H54 (cell line): ENCODE measurements at regions not wholly inside any gene's neighbourhood (a gene's known extent, or its start where the extent isn't known, plus 50 kb on each side); places are given as distances from the start of the nearest gene placed in this dataset.

Experiments used
- DNase-seq: peaks from one replicate; pipeline ENCODE4 v3.0.0; 2011; ENCODE audit warnings: low spot score, mixed read lengths; ENCODE audit not compliant: insufficient read length
- FAIRE-seq: peaks from 3 replicates; lab custom pipeline; 2011; peaks lifted over from hg19 to GRCh38; lab: Jason Lieb, UNC
- POLR2A ChIP-seq: IDR thresholded peaks from 2 replicates; pipeline ENCODE4 v1.6.1; 2011; ENCODE audit warnings: low read depth, mild to moderate bottlenecking, low read length

GRCh38 chr3:182259579-182259978 lies 533.7 kb upstream of the ATP11B start:
- no peak for FAIRE-seq

GRCh38 chr3:182261041-182261440 lies 532.3 kb upstream of the ATP11B start:
- TF ChIP-seq POLR2A: no peak
- no peak for DNase-seq
- FAIRE-seq: no peak

More at GRCh38 chr3:182259579-182259978, 533.7 kb upstream of the ATP11B start:
- TF ChIP-seq POLR2A: no peak
- no peak for DNase-seq

GRCh38 chr3:182268711-182269110 lies 524.6 kb upstream of the ATP11B start:
- no peak for TF ChIP-seq POLR2A
- DNase-seq: no peak
- FAIRE-seq: peak; percentile 6

- DNase-seq: no peak
- no peak for TF ChIP-seq POLR2A
- no peak for FAIRE-seq
Measured at GRCh38 chr3:182276512-182276911, 516.8 kb upstream of the ATP11B start.

GRCh38 chr3:182284793-182285192 lies 508.5 kb upstream of the ATP11B start:
- DNase-seq (no peak), FAIRE-seq (no peak)
- no peak for TF ChIP-seq POLR2A

DNA sequence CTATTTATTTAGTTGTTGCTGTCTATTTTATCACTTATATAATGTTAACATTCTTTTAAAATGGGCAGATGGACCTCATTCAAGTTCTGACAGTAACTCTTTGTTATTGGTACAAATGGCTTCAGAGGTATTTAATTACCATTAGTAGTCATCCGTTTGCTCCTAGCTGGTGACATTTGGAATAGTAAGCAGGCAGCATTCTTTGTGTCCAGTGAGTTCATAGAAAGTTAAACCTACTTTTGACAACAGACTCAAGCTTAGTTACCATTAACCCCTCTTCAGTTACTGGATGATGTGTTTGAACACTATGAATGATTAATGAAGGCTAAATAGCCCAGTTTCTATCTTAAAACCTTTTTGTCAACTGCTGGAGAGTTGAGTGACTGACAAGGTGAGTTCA lies 500.7 kb upstream of the ATP11B start:
- TF ChIP-seq POLR2A: no peak
- DNase-seq (no peak), FAIRE-seq (no peak)

DNA sequence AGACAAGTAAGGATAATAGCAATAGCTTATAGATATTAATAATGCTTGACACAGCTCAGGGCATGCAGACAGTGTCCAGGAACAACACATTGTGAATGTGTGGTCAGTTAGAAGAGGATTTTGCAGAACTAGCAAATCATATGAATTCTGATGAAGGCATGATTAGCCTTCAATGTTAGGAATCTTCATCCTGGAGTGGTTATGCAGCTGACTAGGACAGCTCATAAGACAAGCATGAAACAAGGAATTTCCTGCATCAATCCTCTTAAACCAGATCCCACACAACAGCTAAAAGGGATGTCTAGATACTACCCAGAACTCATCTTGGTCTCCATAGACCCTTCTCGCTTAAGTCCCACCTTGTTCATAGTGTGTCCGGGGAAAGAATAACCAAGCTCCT lies 499.0 kb upstream of the ATP11B start:
- no peak for TF ChIP-seq POLR2A
- FAIRE-seq (peak; percentile 93), DNase-seq (peak; percentile 16)

DNA sequence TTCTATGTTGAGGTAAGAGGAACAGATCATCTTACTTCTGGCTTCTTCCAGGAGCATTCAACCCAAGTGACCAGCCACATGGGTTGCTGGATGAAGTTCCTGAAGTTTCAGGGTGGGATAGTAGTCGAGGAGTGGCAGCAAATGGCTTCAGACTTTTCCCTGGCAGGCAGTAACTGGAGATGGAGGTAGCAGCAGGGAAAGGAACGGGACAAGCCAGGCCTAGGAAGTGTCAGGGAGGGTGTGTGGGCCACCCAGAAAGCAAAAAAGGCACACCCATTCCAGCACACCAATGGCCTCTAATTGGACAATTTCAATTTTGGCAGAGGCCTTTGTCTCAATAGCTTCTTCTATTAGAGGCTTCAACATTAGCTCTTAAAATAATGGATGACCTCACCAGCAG lies 498.6 kb upstream of the ATP11B start:
- TF ChIP-seq POLR2A: no peak
- DNase-seq: no peak
- FAIRE-seq: no peak

DNA sequence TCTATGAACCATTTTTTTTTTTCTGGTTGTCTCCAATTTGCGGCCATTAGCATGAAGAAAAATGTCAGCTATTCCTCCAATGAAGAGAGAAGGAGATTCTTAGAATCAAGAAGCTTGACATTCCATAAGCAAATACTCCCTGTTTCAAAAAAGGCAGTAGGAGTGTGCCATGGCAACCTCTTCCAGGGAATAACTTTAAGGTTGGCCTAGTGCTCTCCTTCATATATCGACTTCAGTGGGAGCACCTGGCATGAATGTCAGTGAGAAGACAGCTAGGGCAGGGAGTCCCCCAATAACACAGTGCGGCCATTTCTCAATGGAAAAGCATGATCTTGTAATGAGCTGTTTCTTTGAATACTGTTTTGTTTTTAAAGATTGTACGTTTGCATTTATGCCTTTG lies 493.0 kb upstream of the ATP11B start:
- FAIRE-seq (no peak), DNase-seq (no peak)
- no peak for TF ChIP-seq POLR2A

DNA sequence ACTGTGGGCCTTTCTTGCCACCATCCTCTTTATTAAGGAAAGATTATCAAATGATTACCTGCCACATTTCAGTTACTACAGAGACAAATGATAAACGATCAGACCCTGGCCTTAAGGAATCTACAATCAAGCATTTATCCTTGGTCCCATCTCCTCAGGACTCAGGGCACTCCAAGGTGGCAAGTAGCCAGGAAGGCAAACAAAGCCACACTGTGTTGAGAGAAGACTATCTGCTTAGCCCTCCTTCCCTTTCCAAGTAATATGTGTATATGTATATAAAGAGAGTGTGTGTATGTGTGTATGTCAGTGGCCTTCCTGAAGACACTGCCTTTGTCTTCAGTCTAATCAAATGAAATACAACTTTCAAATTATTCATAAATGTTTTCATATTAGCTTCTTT lies 490.1 kb upstream of the ATP11B start:
- DNase-seq (no peak), FAIRE-seq (no peak)
- TF ChIP-seq POLR2A: no peak

- DNase-seq: no peak
- FAIRE-seq: no peak
- TF ChIP-seq POLR2A: no peak
Measured at GRCh38 chr3:182305881-182306665, 487.2 kb upstream of the ATP11B start.

DNA sequence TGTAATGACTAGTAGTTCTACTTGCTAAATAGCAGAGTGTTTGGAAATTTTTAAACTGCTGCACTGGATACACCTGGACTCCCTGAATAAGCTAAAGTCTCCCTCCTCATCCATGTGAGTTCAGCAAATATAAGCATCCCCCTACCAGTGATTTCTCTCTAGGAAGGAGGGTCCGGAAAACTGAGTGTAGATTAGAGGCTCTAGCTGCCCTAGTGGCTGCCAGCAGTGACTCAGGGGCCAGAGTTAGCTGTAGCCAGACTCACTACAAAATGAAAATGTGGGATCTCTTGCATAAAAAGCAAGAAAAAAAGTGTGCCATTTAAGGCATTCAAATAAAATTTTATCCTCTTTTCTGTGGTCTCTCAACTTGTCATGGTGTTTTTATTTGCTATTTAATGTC lies 485.0 kb upstream of the ATP11B start:
- FAIRE-seq (no peak), DNase-seq (no peak)
- no peak for TF ChIP-seq POLR2A

DNA sequence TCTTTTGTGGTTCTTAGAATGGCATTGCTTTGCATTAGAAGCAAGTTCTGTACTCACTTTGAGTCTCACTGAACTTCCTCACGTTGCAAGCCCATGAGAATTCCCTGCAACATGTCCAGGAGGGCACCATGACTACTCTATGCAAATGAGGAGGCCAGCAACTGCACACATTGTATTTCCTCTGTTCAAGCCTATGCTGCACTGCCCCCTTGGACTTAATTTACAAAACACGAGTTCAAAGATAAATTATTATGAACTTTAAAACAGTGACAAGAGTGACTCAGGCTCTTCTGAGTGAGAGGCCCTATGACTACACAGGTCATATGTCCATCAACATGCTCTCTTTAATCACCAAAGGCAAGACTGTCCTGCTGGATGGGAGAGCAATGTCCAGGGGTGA lies 484.2 kb upstream of the ATP11B start:
- DNase-seq (no peak), FAIRE-seq (peak; percentile 75)
- no peak for TF ChIP-seq POLR2A

GRCh38 chr3:182315313-182315712 lies 478.0 kb upstream of the ATP11B start:
- DNase-seq: no peak
- no peak for TF ChIP-seq POLR2A
- FAIRE-seq: no peak

DNA sequence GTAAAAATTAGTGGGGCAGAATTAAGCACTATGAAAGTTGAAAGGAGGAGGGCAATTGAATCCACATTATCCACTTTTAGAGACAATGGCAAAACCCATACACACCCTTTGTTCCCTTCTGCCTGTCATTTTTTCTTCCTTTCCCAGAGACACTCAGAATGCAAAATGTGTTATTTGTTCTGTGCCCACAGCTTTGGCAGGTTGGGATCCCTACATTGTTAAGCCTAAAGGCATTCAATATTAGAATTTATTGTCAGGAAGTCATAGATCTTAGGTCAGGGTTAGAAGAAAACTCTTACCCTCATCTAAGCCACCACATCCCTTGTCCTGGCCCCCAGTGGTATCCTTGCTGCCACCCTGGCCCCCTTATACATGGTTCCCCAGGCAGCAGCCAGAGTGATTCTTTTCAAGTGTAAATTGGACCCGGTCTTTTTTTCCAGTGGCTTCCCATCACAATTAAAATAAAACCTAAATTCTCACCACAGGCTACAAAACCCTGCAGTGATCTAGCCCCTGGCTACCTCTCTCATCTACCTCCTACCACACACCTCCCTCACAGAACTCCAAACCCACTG lies 470.1 kb upstream of the ATP11B start:
- no peak for TF ChIP-seq POLR2A
- FAIRE-seq (peak; percentile 52), DNase-seq (no peak)
